KOPT-K1 (cell line): ENCODE measurements at regions not wholly inside any gene's neighbourhood (a gene's known extent, or its start where the extent isn't known, plus 50 kb on each side); places are given as distances from the start of the nearest gene placed in this dataset.
"Not testable (repeated sequence)": the region's sequence is repeated elsewhere in the genome, so short reads cannot be mapped to it uniquely, and the experiment has no call there.

Experiments
- H3K27ac ChIP-seq: fragments of 200-600 bp; sonication (generic); 2 replicates; pipeline ENCODE4 v1.5.1; 2016; ENCODE audit warnings: antibody characterized with exemption, mild to moderate bottlenecking, low read depth, low read length; ENCODE audit not compliant: poor library complexity, severe bottlenecking
- H3K36me3 ChIP-seq: fragments of 200-600 bp; sonication (generic); 2 replicates; pipeline ENCODE4 v1.5.1; 2017; ENCODE audit warnings: antibody characterized with exemption, mild to moderate bottlenecking, low read length, moderate library complexity; ENCODE audit not compliant: insufficient read depth
- H3K9me3 ChIP-seq: fragments of 200-600 bp; sonication (generic); 2 replicates; pipeline ENCODE4 v1.5.1; 2017; ENCODE audit warnings: antibody characterized with exemption, low read length, mild to moderate bottlenecking; ENCODE audit not compliant: insufficient read depth, poor library complexity, severe bottlenecking

GRCh38 chr2:189231719-189232323, 52.3 kb upstream of the COL5A2 start:
- Histone ChIP-seq H3K36me3 (no peaks in the 10 kb centered on the region), H3K9me3 (no peaks in the 10 kb centered on the region), H3K27ac (no peak overlapping the region)

- H3K36me3 ChIP-seq: no peaks in the 10 kb centered on the region
- H3K9me3 ChIP-seq: no peaks in the 10 kb centered on the region
- no peak overlapping the region for H3K27ac ChIP-seq
Observed at GRCh38 chr2:189232759-189233406, 53.3 kb upstream of the COL5A2 start.

- H3K27ac ChIP-seq: no peak overlapping the region
Observed at GRCh38 chr2:189233527-189233926, 54.0 kb upstream of the COL5A2 start.

GRCh38 chr2:189234991-189235390, 55.4 kb upstream of the COL5A2 start:
- Histone ChIP-seq H3K9me3 (no peaks in the 10 kb centered on the region), H3K36me3 (no peaks in the 10 kb centered on the region), H3K27ac (no peak overlapping the region)

More at GRCh38 chr2:189233527-189233926, 54.0 kb upstream of the COL5A2 start:
- Histone ChIP-seq H3K9me3 (no peaks in the 10 kb centered on the region), H3K36me3 (no peaks in the 10 kb centered on the region)

- no peaks in the 10 kb centered on the region for H3K36me3 ChIP-seq
- H3K9me3 ChIP-seq: no peaks in the 10 kb centered on the region
- no peak overlapping the region for H3K27ac ChIP-seq
Observed at GRCh38 chr2:189236066-189236465, 56.5 kb upstream of the COL5A2 start.

- peaks cover 7% of the 10 kb centered on the region for H3K9me3 ChIP-seq
- no peaks in the 10 kb centered on the region for H3K36me3 ChIP-seq
- no peak overlapping the region for H3K27ac ChIP-seq
Observed at GRCh38 chr2:189238903-189239302, 59.3 kb upstream of the COL5A2 start.

- H3K36me3 ChIP-seq, H3K27ac ChIP-seq: not testable (repeated sequence)
- peaks cover 13% of the 10 kb centered on the region for H3K9me3 ChIP-seq
Observed at GRCh38 chr2:189243843-189244242, 64.3 kb upstream of the COL5A2 start.

- Histone ChIP-seq H3K27ac (no peak overlapping the region), H3K36me3 (no peaks in the 10 kb centered on the region), H3K9me3 (peaks cover 13% of the 10 kb centered on the region)
Observed at GRCh38 chr2:189247276-189247675, 67.7 kb upstream of the COL5A2 start.

GRCh38 chr2:189248141-189248540, 68.6 kb upstream of the COL5A2 start:
- Histone ChIP-seq H3K9me3 (peaks cover 13% of the 10 kb centered on the region), H3K27ac (no peak overlapping the region), H3K36me3 (no peaks in the 10 kb centered on the region)

- Histone ChIP-seq H3K27ac (no peak overlapping the region), H3K9me3 (peaks cover 6% of the 10 kb centered on the region), H3K36me3 (no peaks in the 10 kb centered on the region)
Observed at GRCh38 chr2:189249171-189249570, 69.6 kb upstream of the COL5A2 start.

- Histone ChIP-seq H3K27ac (no peak overlapping the region), H3K36me3 (no peaks in the 10 kb centered on the region), H3K9me3 (peaks cover 3% of the 10 kb centered on the region)
Observed at GRCh38 chr2:189249901-189250300, 70.3 kb upstream of the COL5A2 start.

GRCh38 chr2:189252991-189253675, 73.6 kb upstream of the COL5A2 start:
- H3K9me3 ChIP-seq: no peaks in the 10 kb centered on the region
- H3K27ac ChIP-seq: no peak overlapping the region
- H3K36me3 ChIP-seq: no peaks in the 10 kb centered on the region

GRCh38 chr2:189253836-189254235, 74.3 kb upstream of the COL5A2 start:
- Histone ChIP-seq H3K36me3 (no peaks in the 10 kb centered on the region), H3K27ac (no peak overlapping the region), H3K9me3 (no peaks in the 10 kb centered on the region)

GRCh38 chr2:189254268-189254883, 74.8 kb upstream of the COL5A2 start:
- Histone ChIP-seq H3K27ac (no peak overlapping the region), H3K36me3 (no peaks in the 10 kb centered on the region), H3K9me3 (no peaks in the 10 kb centered on the region)

GRCh38 chr2:189255711-189256110, 76.2 kb upstream of the COL5A2 start:
- Histone ChIP-seq H3K27ac (no peak overlapping the region), H3K36me3 (no peaks in the 10 kb centered on the region), H3K9me3 (no peaks in the 10 kb centered on the region)
